SK-N-SH (cell line): ENCODE measurements at regions not wholly inside any gene's neighbourhood (a gene's known extent, or its start where the extent isn't known, plus 50 kb on each side); places are given as distances from the start of the nearest gene placed in this dataset.

Source experiments
- CTCF ChIP-seq: fragments of 200-600 bp; sonication (generic); IDR thresholded peaks from 2 replicates; pipeline ENCODE4 v1.6.1; 2017; ENCODE audit warnings: antibody characterized with exemption, mild to moderate bottlenecking, moderate library complexity
- EZH2phosphoT487 ChIP-seq: fragments of 200-600 bp; sonication (generic); IDR thresholded peaks from 2 replicates; pipeline ENCODE4 v1.6.1; 2017; ENCODE audit warnings: low read depth, mixed run types, mild to moderate bottlenecking, antibody characterized with exemption, moderate library complexity, borderline replicate concordance
- FOXM1 ChIP-seq: IDR thresholded peaks from 2 replicates; pipeline ENCODE4 v1.4.0; 2012; ENCODE audit warnings: low read depth, mild to moderate bottlenecking
- JUND ChIP-seq: IDR thresholded peaks from 2 replicates; pipeline ENCODE4 v1.4.0; 2012
- MAX ChIP-seq: IDR thresholded peaks from 2 replicates; pipeline ENCODE4 v1.4.0; 2012; ENCODE audit warnings: low read depth
- SIN3A ChIP-seq: IDR thresholded peaks from 2 replicates; pipeline ENCODE4 v1.6.1; 2012; ENCODE audit warnings: low read depth, mild to moderate bottlenecking, low read length, moderate library complexity, borderline replicate concordance

- TF ChIP-seq CTCF (no peak), JUND (no peak), MAX (no peak), EZH2phosphoT487 (no peak), FOXM1 (no peak), SIN3A (no peak)
Measured at GRCh38 chr1:65504263-65504662, 83.8 kb downstream of the LEPR start.
